ENCODE measurements at regions not wholly inside any gene's neighbourhood (a gene's known extent, or its start where the extent isn't known, plus 50 kb on each side); places are given as distances from the start of the nearest gene placed in this dataset.

DNA sequence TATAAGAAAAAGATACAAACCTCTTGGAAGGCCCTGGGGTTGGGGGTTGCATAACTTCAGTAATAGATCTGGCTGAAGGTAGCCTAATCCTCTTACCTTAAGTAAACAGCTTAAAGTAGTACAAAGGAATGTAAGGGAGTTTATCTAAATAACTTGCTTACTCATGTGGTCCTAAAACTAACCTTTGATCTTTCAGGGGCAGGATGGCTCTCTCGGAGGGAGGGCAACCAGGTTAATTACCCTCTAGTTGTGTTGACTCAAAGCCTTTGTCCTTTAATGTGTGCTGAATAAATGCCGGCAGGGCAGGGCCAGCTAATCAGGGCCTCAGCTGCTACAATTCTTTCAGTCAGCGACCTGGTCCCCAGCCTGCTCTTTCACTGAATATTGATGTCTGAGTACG is 822.0 kb upstream of the SLIT2 start:
- TF ChIP-seq EP300 (IDR thresholded peaks at IDR 0.05) (no peak), POLR2A (IDR thresholded peaks at IDR 0.05) (no peak)
